ENCODE measurements at regions not wholly inside any gene's neighbourhood (a gene's known extent, or its start where the extent isn't known, plus 50 kb on each side); places are given as distances from the start of the nearest gene placed in this dataset.

- Histone ChIP-seq H4K20me1 (ENCODE audit: control insufficient read depth, insufficient read depth) (no peaks in the 10 kb centered on the region), H3K4me3 (no peak overlapping the region), H3K4me2 (ENCODE audit: control insufficient read depth, insufficient read depth) (no peak overlapping the region), H3K9me3 (replicated peaks; ENCODE audit: control insufficient read depth, insufficient read depth, low read length) (no peaks in the 10 kb centered on the region), H3K9ac (ENCODE audit: control insufficient read depth, insufficient read depth, low read length) (no peak overlapping the region), H2AFZ (ENCODE audit: control insufficient read depth, low read depth, low read length) (no peak overlapping the region), H3K36me3 (ENCODE audit: control insufficient read depth in 2 of 2, insufficient read depth in 2 of 2, low read length in 1 of 2) (no peaks in the 10 kb centered on the region), H3K79me2 (ENCODE audit: control insufficient read depth, insufficient read depth, low read length) (no peaks in the 10 kb centered on the region), H3K27me3 (replicated peaks in 1 of 2; ENCODE audit: control insufficient read depth in 2 of 2, insufficient read depth in 2 of 2, low read length in 1 of 2) (no peaks in the 10 kb centered on the region; a peak in 1 of 4 replicates), H3K27ac (ENCODE audit: control insufficient read depth, insufficient read depth) (no peak overlapping the region), H3K4me1 (ENCODE audit: control insufficient read depth, insufficient read depth, low read length) (no peaks in the 10 kb centered on the region)
- SMC1A ChIA-PET (ENCODE audit: uncharacterized antibody, unreplicated experiment) = no interaction called here
- FAIRE-seq (no peak), DNase-seq (ENCODE audit: low read depth, low spot score) (no peak), ATAC-seq (no peak)
- RAD21 ChIA-PET (ENCODE audit: unreplicated experiment) = no interaction called here
- BruUV-seq (replicated peaks) = no TSS peak
- POLR2A ChIA-PET = interaction anchor here (0.5 kb wide), 1 partner anchor 16 kb away, joined by 4 read pairs; no protein-coding TSS in a partner anchor
- CTCF ChIA-PET = no interaction called here
- in situ Hi-C loops (cut with MboI) (no loop called here), intact Hi-C loops (cut with micrococcal nuclease; ENCODE audit: unreplicated experiment) (no loop called here)
- TF ChIP-seq NFXL1 (IDR thresholded peaks at IDR 0.05; ENCODE audit: borderline replicate concordance) (no peak), CBFB (IDR thresholded peaks at IDR 0.05; ENCODE audit: low read depth) (no peak), REST (IDR thresholded peaks at IDR 0.05; ENCODE audit: low read depth, low read length) (no peak), TCF3 (IDR thresholded peaks at IDR 0.05; ENCODE audit: borderline replicate concordance, insufficient read depth, low read depth, low read length) (no peak), E2F8 (IDR thresholded peaks at IDR 0.05; ENCODE audit: low read depth, partially characterized antibody) (no peak), SP1 (IDR thresholded peaks at IDR 0.05; ENCODE audit: low read depth, low read length) (no peak), BCL3 (IDR thresholded peaks at IDR 0.05; ENCODE audit: borderline replicate concordance, insufficient read depth, low read depth, low read length, poor library complexity, severe bottlenecking) (no peak), ASH2L (IDR thresholded peaks at IDR 0.05; ENCODE audit: borderline replicate concordance, low read depth) (no peak), ZNF687 (IDR thresholded peaks at IDR 0.05) (no peak), ETV6 (conservative IDR thresholded peaks at IDR 0.05 in 1 of 2, IDR thresholded peaks at IDR 0.05 in 1 of 2; ENCODE audit: borderline replicate concordance in 1 of 2, low read depth in 1 of 2) (no peak), KAT2A (conservative IDR thresholded peaks at IDR 0.05; ENCODE audit: control insufficient read depth, low read depth, low read length) (no peak)
Observed at GRCh38 chr12:98020376-98020775, 495.0 kb upstream of the TMPO start.
